Stimulated activated CD4-positive, alpha-beta T cell treated with anti-CD3 and anti-CD28 coated beads, Interleukin-15, amount 100 ng/mL, for 48 hours (primary cell): ENCODE measurements at regions not wholly inside any gene's neighbourhood (a gene's known extent, or its start where the extent isn't known, plus 50 kb on each side); places are given as distances from the start of the nearest gene placed in this dataset.

ENCODE experiments used
- DNase-seq, 2 donors: peaks; one replicate each; pipeline ENCODE4 v3.0.0-alpha.2; 2020; ENCODE audit warnings: low read depth in 2 of 2

- DNase-seq, result no peak
These were observed 458.1 kb upstream of the CDH18 start for GRCh38 chr5:20446121-20446520.

- no peak for DNase-seq
These were observed 457.4 kb upstream of the CDH18 start for GRCh38 chr5:20445326-20445860.

GRCh38 chr5:20434786-20435185 is 446.8 kb upstream of the CDH18 start:
- no peak for DNase-seq

DNA sequence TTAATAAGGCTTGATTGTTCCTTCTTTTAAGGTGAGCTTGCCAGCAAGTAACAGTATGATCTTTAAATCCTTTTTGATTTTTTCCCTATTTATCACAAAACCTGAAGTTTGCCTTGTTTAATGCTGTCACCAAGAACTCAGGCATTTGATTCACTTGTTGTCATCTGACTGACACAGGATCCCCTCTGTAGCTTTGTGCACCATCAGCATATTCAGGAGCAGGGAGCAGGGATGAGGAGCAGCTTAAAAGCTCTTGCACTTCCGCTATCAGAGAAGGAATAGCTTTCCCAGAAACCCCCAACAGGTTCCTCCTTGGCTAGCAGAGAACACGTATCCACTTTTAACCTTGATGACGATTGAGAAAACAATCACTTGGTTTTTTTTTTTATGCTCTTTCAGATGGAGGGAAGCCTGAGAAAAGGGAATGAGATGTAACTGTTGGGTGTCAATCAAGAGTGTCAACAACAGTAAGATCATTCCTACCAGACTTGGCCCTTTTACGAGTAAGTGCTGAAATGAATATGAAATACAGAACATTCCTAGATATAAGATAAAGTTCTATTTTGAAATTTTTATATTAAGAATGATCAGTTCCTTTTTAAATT is 433.1 kb upstream of the CDH18 start:
- DNase-seq, result no peak
